GM23248 (cell line): ENCODE measurements at regions not wholly inside any gene's neighbourhood (a gene's known extent, or its start where the extent isn't known, plus 50 kb on each side); places are given as distances from the start of the nearest gene placed in this dataset.

Experiments used
- DNase-seq: peaks from one replicate; pipeline ENCODE4 v3.0.0-alpha.2; 2015
- H2AFZ ChIP-seq: fragments of 200-600 bp; sonication (generic); 2 replicates; pipeline ENCODE4 v1.6.1; 2016; ENCODE audit warnings: antibody characterized with exemption
- H3F3A ChIP-seq: fragments of 200-600 bp; sonication (generic); 2 replicates; pipeline ENCODE4 v1.6.1; 2016; ENCODE audit warnings: mild to moderate bottlenecking, antibody characterized with exemption, mixed run types; ENCODE audit not compliant: insufficient read depth
- H3K27ac ChIP-seq: fragments of 200-600 bp; sonication (generic); 2 replicates; pipeline ENCODE4 v1.5.1; 2016; ENCODE audit warnings: mild to moderate bottlenecking
- H3K27me3 ChIP-seq: fragments of 200-600 bp; sonication (generic); replicated peaks from 2 replicates; pipeline ENCODE4 v1.6.1; 2016; ENCODE audit warnings: mild to moderate bottlenecking; ENCODE audit not compliant: insufficient read depth
- H3K36me3 ChIP-seq: fragments of 200-600 bp; sonication (generic); 2 replicates; pipeline ENCODE4 v1.6.1; 2016; ENCODE audit warnings: low read depth, mild to moderate bottlenecking
- H3K4me1 ChIP-seq: fragments of 200-600 bp; sonication (generic); 2 replicates; pipeline ENCODE4 v1.6.1; 2016; ENCODE audit warnings: mild to moderate bottlenecking; ENCODE audit not compliant: insufficient read depth
- H3K4me2 ChIP-seq: fragments of 200-600 bp; sonication (generic); one replicate; pipeline ENCODE4 v1.6.1; 2016; ENCODE audit warnings: mild to moderate bottlenecking; ENCODE audit not compliant: unreplicated experiment
- H3K4me3 ChIP-seq: fragments of 200-600 bp; sonication (generic); 2 replicates; pipeline ENCODE4 v1.5.1; 2016; ENCODE audit warnings: mild to moderate bottlenecking
- H3K79me2 ChIP-seq: fragments of 200-600 bp; sonication (generic); 2 replicates; pipeline ENCODE4 v1.6.1; 2016; ENCODE audit warnings: mild to moderate bottlenecking; ENCODE audit not compliant: insufficient read depth
- H3K9ac ChIP-seq: fragments of 200-600 bp; sonication (generic); 2 replicates; pipeline ENCODE4 v1.6.1; 2016; ENCODE audit warnings: mild to moderate bottlenecking
- H3K9me2 ChIP-seq: fragments of 200-600 bp; sonication (generic); 2 replicates; pipeline ENCODE4 v1.6.1; 2016; ENCODE audit warnings: mixed run types, mild to moderate bottlenecking, moderate library complexity; ENCODE audit not compliant: insufficient read depth
- H3K9me3 ChIP-seq: fragments of 200-600 bp; sonication (generic); one replicate; pipeline ENCODE4 v1.6.1; 2017; ENCODE audit warnings: low read depth
- H4K20me1 ChIP-seq: fragments of 200-600 bp; sonication (generic); 2 replicates; pipeline ENCODE4 v1.6.0; 2016; ENCODE audit not compliant: insufficient read depth
- EZH2 ChIP-seq: fragments of 200-600 bp; sonication (generic); IDR thresholded peaks from 2 replicates; pipeline ENCODE4 v1.6.1; 2018; ENCODE audit warnings: antibody characterized with exemption, mild to moderate bottlenecking; ENCODE audit not compliant: insufficient read depth, poor library complexity, severe bottlenecking
- EZH2phosphoT487 ChIP-seq: fragments of 200-600 bp; sonication (generic); IDR thresholded peaks from 2 replicates; pipeline ENCODE4 v1.6.1; 2018; ENCODE audit warnings: antibody characterized with exemption, moderate library complexity, mild to moderate bottlenecking, low read depth; ENCODE audit not compliant: insufficient read depth
- WGBS, 2 experiments: methylation state at CpG; one replicate each; pipeline ENCODE4 v1.1.6; 2015 to 2017; ENCODE audit warnings: low lambda C conversion rate in 2 of 2, low coverage in 1 of 2; ENCODE audit errors: missing lambda C conversion rate in 2 of 2; 5-methylcytosine and 5-hydroxymethylcytosine counted together
- in situ Hi-C: fragments of 300-500 bp; cut with MboI; formaldehyde crosslinking; loops from 2 replicates; pipeline ENCODE4 v1.15.0; 2020

DNA sequence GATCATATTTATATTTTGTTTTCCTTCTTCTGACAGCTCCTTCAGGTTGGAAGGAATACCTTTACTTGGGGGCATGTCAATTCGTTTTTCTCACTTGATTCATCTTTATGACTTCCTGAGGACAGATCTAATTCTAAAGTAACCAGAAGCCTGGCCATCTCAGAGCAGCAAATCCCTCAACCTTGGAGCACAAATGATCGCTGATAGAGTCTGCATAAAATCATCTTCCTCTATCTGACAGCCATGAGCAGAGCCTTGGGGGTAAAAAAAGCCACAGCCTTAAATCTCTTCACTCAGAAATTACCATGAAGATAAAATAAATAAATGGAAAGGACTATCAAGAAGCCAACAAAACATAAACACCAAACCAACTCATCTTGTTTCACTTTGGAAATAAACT lies 325.8 kb downstream of the PRR16 start:
- Histone ChIP-seq H3K36me3 (no peaks in the 10 kb centered on the region), H3K79me2 (no peaks in the 10 kb centered on the region), H3K4me1 (peaks cover 7% of the 10 kb centered on the region; the same call in 1 of the 2 replicates), H3K27me3 (no peaks in the 10 kb centered on the region), H3K4me2 (peak overlapping the region; percentile 77), H3K4me3 (peak overlapping the region; percentile 56), H2AFZ (peak overlapping the region; percentile 74), H3K9me3 (no peaks in the 10 kb centered on the region), H3K9me2 (no peaks in the 10 kb centered on the region), H4K20me1 (no peaks in the 10 kb centered on the region), H3F3A (0 out of 2 replicates have a peak, but pooled peaks cover 3% of the 10 kb centered on the region), H3K27ac (no peak overlapping the region), H3K9ac (peak overlapping the region; percentile 16; the same call in 1 of the 2 replicates)
- DNase-seq = no peak
- in situ Hi-C loops = no loop called here
- 3 to 4% methylated on average over 2 of the region's 2 CpGs for WGBS, 2 experiments
- no peak for TF ChIP-seq EZH2
- TF ChIP-seq EZH2phosphoT487 = no peak

DNA sequence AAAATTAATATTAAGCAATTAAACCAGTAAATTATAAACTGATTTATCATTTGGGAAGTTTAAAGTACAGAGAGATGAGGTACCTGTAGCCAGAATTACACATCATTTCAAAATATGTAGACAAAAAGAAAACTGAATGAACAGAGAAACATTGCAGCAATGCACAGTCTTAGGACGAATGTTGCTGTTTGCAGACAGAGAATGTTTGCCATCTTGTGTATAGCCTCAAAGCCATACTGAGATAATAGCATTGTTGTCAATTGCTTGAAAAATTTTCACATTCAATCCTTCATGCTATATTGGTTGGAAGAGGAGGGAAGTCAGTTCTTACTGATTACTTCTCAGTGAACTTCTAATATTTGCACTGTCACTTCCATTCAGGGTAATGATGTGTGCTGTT lies 326.2 kb downstream of the PRR16 start:
- H4K20me1 ChIP-seq = no peaks in the 10 kb centered on the region
- no peaks in the 10 kb centered on the region for H3K79me2 ChIP-seq
- peak overlapping the region; percentile 74 for H2AFZ ChIP-seq
- H3K9me3 ChIP-seq = no peaks in the 10 kb centered on the region
- no peaks in the 10 kb centered on the region for H3K9me2 ChIP-seq
- H3K9ac ChIP-seq = peak overlapping the region; percentile 16; the same call in 1 of the 2 replicates
- peaks cover 7% of the 10 kb centered on the region; the same call in 1 of the 2 replicates for H3K4me1 ChIP-seq
- DNase-seq = no peak
- no peaks in the 10 kb centered on the region for H3K36me3 ChIP-seq
- no peak for TF ChIP-seq EZH2
- TF ChIP-seq EZH2phosphoT487 = no peak
- H3K4me2 ChIP-seq = peak overlapping the region; percentile 77
- no peak overlapping the region for H3K27ac ChIP-seq
- 19 to 29% methylated on average over 1 of the region's 1 CpG for WGBS, 2 experiments
- no peaks in the 10 kb centered on the region for H3K27me3 ChIP-seq
- H3K4me3 ChIP-seq = peak overlapping the region; percentile 56
- H3F3A ChIP-seq = 0 out of 2 replicates have a peak, but pooled peaks cover 3% of the 10 kb centered on the region
- in situ Hi-C loops = no loop called here

DNA sequence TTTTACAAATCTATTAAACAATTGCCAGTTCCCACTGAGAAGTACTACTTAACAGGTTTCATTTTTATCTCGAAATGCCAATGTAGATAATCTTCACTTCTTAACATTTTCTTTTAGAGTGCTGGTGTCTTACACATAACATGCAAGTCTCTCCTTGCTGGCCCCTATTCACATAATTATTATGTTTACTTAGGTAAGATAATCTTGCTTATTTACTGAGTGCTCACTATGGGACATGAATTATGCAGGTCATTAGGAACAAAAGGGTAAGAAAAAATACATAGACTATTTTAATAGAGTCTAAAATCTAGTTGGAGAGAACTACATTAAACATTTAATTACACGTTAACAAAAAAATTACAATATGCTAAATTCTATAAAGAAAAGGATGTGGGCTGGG lies 328.4 kb downstream of the PRR16 start:
- Histone ChIP-seq H3K9ac (no peak overlapping the region), H3F3A (0 out of 2 replicates have a peak, but pooled peaks cover 3% of the 10 kb centered on the region), H3K9me3 (no peaks in the 10 kb centered on the region), H3K36me3 (no peaks in the 10 kb centered on the region), H3K27ac (no peak overlapping the region), H3K79me2 (no peaks in the 10 kb centered on the region), H3K9me2 (no peaks in the 10 kb centered on the region), H4K20me1 (no peaks in the 10 kb centered on the region), H3K4me3 (no peak overlapping the region), H3K4me2 (no peak overlapping the region), H2AFZ (no peak overlapping the region), H3K4me1 (peaks cover 7% of the 10 kb centered on the region; the same call in 1 of the 2 replicates), H3K27me3 (no peaks in the 10 kb centered on the region)
- TF ChIP-seq EZH2phosphoT487 = no peak
- TF ChIP-seq EZH2 = no peak
- 84 to 89% methylated on average over 2 of the region's 2 CpGs for WGBS, 2 experiments
- in situ Hi-C loops = no loop called here
- DNase-seq = no peak

DNA sequence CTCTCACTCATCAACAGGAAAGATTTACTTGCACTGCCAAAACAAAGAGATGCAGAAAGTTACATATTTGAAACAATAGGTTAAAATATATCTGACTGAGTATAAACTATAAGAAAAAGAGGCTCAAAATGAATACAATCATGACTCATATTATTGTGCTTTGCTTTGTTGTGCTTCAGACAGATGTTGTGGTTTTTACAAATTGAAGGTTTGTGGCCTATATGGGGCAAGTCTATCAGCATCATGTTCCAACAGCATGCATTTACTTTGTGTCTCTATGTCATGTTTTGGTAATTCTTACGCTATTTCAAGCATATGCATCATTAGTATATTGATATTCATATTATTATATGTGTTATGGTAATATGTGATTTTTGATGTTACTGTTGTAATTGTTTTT lies 330.0 kb downstream of the PRR16 start:
- 69 to 74% methylated on average over 1 of the region's 1 CpG for WGBS, 2 experiments
- Histone ChIP-seq H3K79me2 (no peaks in the 10 kb centered on the region), H3F3A (0 out of 2 replicates have a peak, but pooled peaks cover 3% of the 10 kb centered on the region), H3K36me3 (no peaks in the 10 kb centered on the region), H4K20me1 (no peaks in the 10 kb centered on the region), H3K27ac (no peak overlapping the region), H3K4me2 (no peak overlapping the region), H3K9me3 (no peaks in the 10 kb centered on the region), H3K4me1 (peaks cover 7% of the 10 kb centered on the region; the same call in 1 of the 2 replicates), H3K4me3 (no peak overlapping the region), H3K9ac (no peak overlapping the region), H3K9me2 (no peaks in the 10 kb centered on the region), H2AFZ (no peak overlapping the region), H3K27me3 (no peaks in the 10 kb centered on the region)
- TF ChIP-seq EZH2phosphoT487 (no peak), EZH2 (no peak)
- in situ Hi-C loops = no loop called here
- no peak for DNase-seq
